ENCODE measurements at regions not wholly inside any gene's neighbourhood (a gene's known extent, or its start where the extent isn't known, plus 50 kb on each side); places are given as distances from the start of the nearest gene placed in this dataset.

DNA sequence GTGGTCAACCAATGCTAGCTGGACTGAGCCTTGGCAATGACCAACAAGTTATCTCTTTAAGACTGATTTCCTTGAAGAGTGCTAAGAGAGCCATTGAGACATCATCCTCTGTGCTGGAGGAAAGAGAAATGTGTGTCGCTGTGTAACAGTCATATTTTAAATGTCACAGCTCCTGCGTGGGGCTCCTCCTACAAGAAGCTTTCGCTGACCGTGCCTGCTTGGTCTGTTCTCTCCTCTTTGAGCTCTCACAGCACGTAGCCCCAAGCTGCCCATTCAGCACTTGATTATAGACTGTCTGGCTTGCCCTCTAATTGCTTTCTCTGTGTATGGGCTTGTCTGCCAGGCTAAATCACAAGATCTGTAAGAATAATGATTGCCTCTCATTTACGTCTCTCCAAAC lies 221.3 kb downstream of the FOXD2 start:
- TF ChIP-seq, protein P1, sequence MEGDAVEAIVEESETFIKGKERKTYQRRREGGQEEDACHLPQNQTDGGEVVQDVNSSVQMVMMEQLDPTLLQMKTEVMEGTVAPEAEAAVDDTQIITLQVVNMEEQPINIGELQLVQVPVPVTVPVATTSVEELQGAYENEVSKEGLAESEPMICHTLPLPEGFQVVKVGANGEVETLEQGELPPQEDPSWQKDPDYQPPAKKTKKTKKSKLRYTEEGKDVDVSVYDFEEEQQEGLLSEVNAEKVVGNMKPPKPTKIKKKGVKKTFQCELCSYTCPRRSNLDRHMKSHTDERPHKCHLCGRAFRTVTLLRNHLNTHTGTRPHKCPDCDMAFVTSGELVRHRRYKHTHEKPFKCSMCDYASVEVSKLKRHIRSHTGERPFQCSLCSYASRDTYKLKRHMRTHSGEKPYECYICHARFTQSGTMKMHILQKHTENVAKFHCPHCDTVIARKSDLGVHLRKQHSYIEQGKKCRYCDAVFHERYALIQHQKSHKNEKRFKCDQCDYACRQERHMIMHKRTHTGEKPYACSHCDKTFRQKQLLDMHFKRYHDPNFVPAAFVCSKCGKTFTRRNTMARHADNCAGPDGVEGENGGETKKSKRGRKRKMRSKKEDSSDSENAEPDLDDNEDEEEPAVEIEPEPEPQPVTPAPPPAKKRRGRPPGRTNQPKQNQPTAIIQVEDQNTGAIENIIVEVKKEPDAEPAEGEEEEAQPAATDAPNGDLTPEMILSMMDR (IDR thresholded peaks at IDR 0.05): no peak
- no peak for TF ChIP-seq POLR2A (IDR thresholded peaks at IDR 0.05)

Data from Peyer's patch (tissue), 4 donors.